ENCODE measurements at regions not wholly inside any gene's neighbourhood (a gene's known extent, or its start where the extent isn't known, plus 50 kb on each side); places are given as distances from the start of the nearest gene placed in this dataset.

DNA sequence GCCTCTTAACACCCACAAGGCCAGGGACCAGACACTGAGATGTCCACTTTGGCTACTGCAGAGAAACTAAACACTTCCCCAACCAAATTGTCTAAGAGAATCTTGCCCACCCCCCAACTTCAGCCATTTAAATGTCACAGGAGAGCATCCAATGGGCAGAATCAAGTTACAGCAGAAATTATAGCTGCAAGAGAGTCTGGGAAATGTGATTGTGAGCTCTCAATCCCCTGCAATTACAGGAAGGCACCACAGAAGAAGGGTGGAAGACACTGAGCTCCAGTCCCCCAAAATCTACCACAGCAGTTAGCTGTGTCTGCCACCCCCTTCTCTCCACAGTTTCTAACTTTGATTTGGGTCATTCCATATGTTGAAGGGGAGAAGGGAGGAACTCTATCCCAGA is 103.5 kb upstream of the ATL2 start:
- BruUV-seq (replicated peaks): no TSS peak
- no peaks in the 10 kb centered on the region for H3K4me1 Mint-ChIP-seq (ENCODE audit: low read depth, unreplicated experiment)
- intact Hi-C loops (cut with micrococcal nuclease; ENCODE audit: unreplicated experiment): no loop called here
- Histone ChIP-seq H3K27me3 (replicated peaks; ENCODE audit: control insufficient read depth, insufficient read depth, low read length) (no peaks in the 10 kb centered on the region), H3K9me3 (peaks cover 16% of the 10 kb centered on the region), H3K36me3 (ENCODE audit: control insufficient read depth, insufficient read depth, low read length) (no peaks in the 10 kb centered on the region), H3K4me1 (no peaks in the 10 kb centered on the region), H3K4me3 (ENCODE audit: low read depth, low read length) (no peak overlapping the region)
- ChIA-PET CTCF (no interaction called here), POLR2A (no interaction called here)
- no peak overlapping the region for H3K27ac Mint-ChIP-seq (ENCODE audit: unreplicated experiment)
- no peaks in the 10 kb centered on the region for H3K27me3 Mint-ChIP-seq (ENCODE audit: insufficient read depth, unreplicated experiment)
- H3K36me3 Mint-ChIP-seq (ENCODE audit: insufficient read depth, unreplicated experiment): peaks cover 6% of the 10 kb centered on the region
- H3K9me3 Mint-ChIP-seq (ENCODE audit: unreplicated experiment): peaks cover 21% of the 10 kb centered on the region
- H3K4me3 Mint-ChIP-seq (ENCODE audit: unreplicated experiment): no peak overlapping the region
- DNase-seq: no peak
- TF ChIP-seq, protein P1, sequence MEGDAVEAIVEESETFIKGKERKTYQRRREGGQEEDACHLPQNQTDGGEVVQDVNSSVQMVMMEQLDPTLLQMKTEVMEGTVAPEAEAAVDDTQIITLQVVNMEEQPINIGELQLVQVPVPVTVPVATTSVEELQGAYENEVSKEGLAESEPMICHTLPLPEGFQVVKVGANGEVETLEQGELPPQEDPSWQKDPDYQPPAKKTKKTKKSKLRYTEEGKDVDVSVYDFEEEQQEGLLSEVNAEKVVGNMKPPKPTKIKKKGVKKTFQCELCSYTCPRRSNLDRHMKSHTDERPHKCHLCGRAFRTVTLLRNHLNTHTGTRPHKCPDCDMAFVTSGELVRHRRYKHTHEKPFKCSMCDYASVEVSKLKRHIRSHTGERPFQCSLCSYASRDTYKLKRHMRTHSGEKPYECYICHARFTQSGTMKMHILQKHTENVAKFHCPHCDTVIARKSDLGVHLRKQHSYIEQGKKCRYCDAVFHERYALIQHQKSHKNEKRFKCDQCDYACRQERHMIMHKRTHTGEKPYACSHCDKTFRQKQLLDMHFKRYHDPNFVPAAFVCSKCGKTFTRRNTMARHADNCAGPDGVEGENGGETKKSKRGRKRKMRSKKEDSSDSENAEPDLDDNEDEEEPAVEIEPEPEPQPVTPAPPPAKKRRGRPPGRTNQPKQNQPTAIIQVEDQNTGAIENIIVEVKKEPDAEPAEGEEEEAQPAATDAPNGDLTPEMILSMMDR (IDR thresholded peaks at IDR 0.05; ENCODE audit: insufficient read depth in 1 of 2, low read depth in 1 of 2, low read length in 1 of 2, severe bottlenecking in 1 of 2, unreplicated experiment in 1 of 2): no peak

- intact Hi-C loops (cut with micrococcal nuclease; ENCODE audit: unreplicated experiment): no loop called here
- H3K27ac Mint-ChIP-seq (ENCODE audit: unreplicated experiment): no peak overlapping the region
- POLR2A ChIA-PET: no interaction called here
These were observed 99.9 kb upstream of the ATL2 start for GRCh38 chr2:38477006-38477405.

GRCh38 chr2:38475567-38475881 is 98.5 kb upstream of the ATL2 start:
- no peak for DNase-seq
- Mint-ChIP-seq H3K27ac (ENCODE audit: unreplicated experiment) (no peak overlapping the region), H3K9me3 (ENCODE audit: unreplicated experiment) (peaks cover 14% of the 10 kb centered on the region), H3K4me1 (ENCODE audit: low read depth, unreplicated experiment) (peaks cover 6% of the 10 kb centered on the region), H3K27me3 (ENCODE audit: insufficient read depth, unreplicated experiment) (no peaks in the 10 kb centered on the region), H3K4me3 (ENCODE audit: unreplicated experiment) (no peak overlapping the region), H3K36me3 (ENCODE audit: insufficient read depth, unreplicated experiment) (no peaks in the 10 kb centered on the region)
- intact Hi-C loops (cut with micrococcal nuclease; ENCODE audit: unreplicated experiment): no loop called here
- no peaks in the 10 kb centered on the region for H3K36me3 ChIP-seq (ENCODE audit: control insufficient read depth, insufficient read depth, low read length)
- POLR2A ChIA-PET: no interaction called here
- H3K27me3 ChIP-seq (replicated peaks; ENCODE audit: control insufficient read depth, insufficient read depth, low read length): no peaks in the 10 kb centered on the region
- H3K4me3 ChIP-seq (ENCODE audit: low read depth, low read length): no peak overlapping the region
- TF ChIP-seq, protein P1 (IDR thresholded peaks at IDR 0.05; ENCODE audit: insufficient read depth in 1 of 2, low read depth in 1 of 2, low read length in 1 of 2, severe bottlenecking in 1 of 2, unreplicated experiment in 1 of 2): no peak
- no peaks in the 10 kb centered on the region for H3K4me1 ChIP-seq
- peaks cover 7% of the 10 kb centered on the region for H3K9me3 ChIP-seq
- CTCF ChIA-PET: no interaction called here
- no TSS peak for BruUV-seq (replicated peaks)

More at GRCh38 chr2:38477006-38477405, 99.9 kb upstream of the ATL2 start:
- no peaks in the 10 kb centered on the region for H3K27me3 Mint-ChIP-seq (ENCODE audit: insufficient read depth, unreplicated experiment)
- H3K9me3 Mint-ChIP-seq (ENCODE audit: unreplicated experiment): peaks cover 21% of the 10 kb centered on the region
- BruUV-seq (replicated peaks): no TSS peak
- H3K27me3 ChIP-seq (replicated peaks; ENCODE audit: control insufficient read depth, insufficient read depth, low read length): no peaks in the 10 kb centered on the region
- no peaks in the 10 kb centered on the region for H3K4me1 ChIP-seq
- H3K9me3 ChIP-seq: peaks cover 16% of the 10 kb centered on the region
- peaks cover 6% of the 10 kb centered on the region for H3K36me3 Mint-ChIP-seq (ENCODE audit: insufficient read depth, unreplicated experiment)
- CTCF ChIA-PET: no interaction called here
- no peaks in the 10 kb centered on the region for H3K36me3 ChIP-seq (ENCODE audit: control insufficient read depth, insufficient read depth, low read length)
- peaks cover 6% of the 10 kb centered on the region for H3K4me1 Mint-ChIP-seq (ENCODE audit: low read depth, unreplicated experiment)
- TF ChIP-seq, protein P1 (IDR thresholded peaks at IDR 0.05; ENCODE audit: insufficient read depth in 1 of 2, low read depth in 1 of 2, low read length in 1 of 2, severe bottlenecking in 1 of 2, unreplicated experiment in 1 of 2): no peak
- H3K4me3 Mint-ChIP-seq (ENCODE audit: unreplicated experiment): no peak overlapping the region
- DNase-seq: no peak
- H3K4me3 ChIP-seq (ENCODE audit: low read depth, low read length): no peak overlapping the region

Data from Caco-2 (cell line).